Thyroid gland (tissue), 4 donors: ENCODE measurements at regions not wholly inside any gene's neighbourhood (a gene's known extent, or its start where the extent isn't known, plus 50 kb on each side); places are given as distances from the start of the nearest gene placed in this dataset.

Source experiments
- CTCF ChIP-seq, 6 experiments: fragments of 200-600 bp in 3 of 6; fragments of 450-650 bp in 3 of 6; sonication (generic) in 3 of 6; IDR thresholded peaks; one replicate each; pipeline ENCODE4 v1.5.1; 2016 to 2019; ENCODE audit warnings: antibody characterized with exemption in 6 of 6, mild to moderate bottlenecking in 2 of 6, inconsistent platforms in 1 of 6, moderate library complexity in 1 of 6
- POLR2A ChIP-seq, 2 donors: fragments of 450-650 bp; IDR thresholded peaks; one replicate each; pipeline ENCODE4 v1.6.1; 2017; ENCODE audit warnings: antibody characterized with exemption in 2 of 2, mild to moderate bottlenecking in 2 of 2, moderate library complexity in 1 of 2

- TF ChIP-seq CTCF (IDR thresholded peaks at IDR 0.05) (no peak), POLR2A (IDR thresholded peaks at IDR 0.05) (no peak)
Observed at GRCh38 chr4:28481565-28481964, 1620.9 kb downstream of the STIM2 start.
